HG02852 (cell line): ENCODE measurements at regions not wholly inside any gene's neighbourhood (a gene's known extent, or its start where the extent isn't known, plus 50 kb on each side); places are given as distances from the start of the nearest gene placed in this dataset.

Source experiments
- ATAC-seq: cut with Tn5 transposase; IDR thresholded peaks from one replicate; pipeline ENCODE4 v1.9.1; 2021; ENCODE audit warnings: mild to moderate bottlenecking, moderate library complexity; ENCODE audit not compliant: unreplicated experiment

DNA sequence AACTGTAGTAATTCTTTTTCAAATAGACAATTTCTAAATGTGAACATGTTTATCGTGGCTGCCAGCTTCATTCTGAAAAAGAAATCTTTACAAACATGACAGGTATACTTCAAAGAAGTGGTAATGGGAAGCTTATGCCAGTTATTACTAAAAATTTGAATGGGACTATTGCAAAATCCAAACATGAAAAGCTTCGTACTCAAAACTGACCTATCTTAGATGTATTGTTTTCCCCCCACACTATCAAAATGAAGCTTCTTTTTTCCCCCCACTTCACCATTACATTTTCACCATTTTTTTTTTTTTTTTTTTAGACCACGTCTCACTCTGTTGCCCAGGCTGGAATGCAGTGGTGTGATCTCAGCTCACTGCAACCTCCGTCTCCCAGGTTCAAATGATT lies 50.4 kb upstream of the SERTAD2 start:
- ATAC-seq: no peak

DNA sequence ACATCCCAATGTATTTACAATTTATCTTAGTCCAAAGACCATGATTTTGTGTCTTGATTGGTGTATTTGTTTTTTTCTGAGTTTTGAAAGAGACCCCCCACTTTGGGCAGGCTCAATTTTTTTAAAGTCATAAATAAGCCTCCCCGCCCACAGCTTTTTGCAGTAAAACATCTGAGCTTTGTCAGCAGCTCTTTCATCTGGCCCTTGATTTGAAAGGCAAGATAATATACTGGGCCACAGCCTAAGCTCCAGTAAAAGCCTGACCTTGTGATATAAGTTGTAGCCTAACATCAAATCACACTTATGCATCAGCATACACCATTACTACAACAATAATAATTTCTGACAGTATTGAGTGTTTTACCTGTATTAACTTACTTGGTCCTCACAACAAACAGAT lies 51.3 kb upstream of the SERTAD2 start:
- ATAC-seq: no peak

DNA sequence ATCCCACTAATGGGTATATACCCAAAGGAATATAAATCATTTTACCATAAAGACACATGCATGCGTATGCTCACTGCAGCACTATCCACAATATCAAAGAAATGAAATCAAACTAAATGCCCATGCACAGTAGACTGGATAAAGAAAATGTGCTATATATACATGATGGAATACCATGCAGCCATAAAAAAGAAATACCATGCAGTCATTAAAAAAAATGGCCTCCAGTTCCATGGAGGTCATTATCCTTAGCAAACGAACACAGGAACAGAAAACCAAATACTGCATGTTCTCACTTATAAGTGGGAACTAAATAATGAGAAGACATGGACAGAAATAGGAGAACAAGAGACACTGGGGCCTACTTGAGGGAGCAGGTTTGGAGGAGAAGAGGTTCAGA lies 53.6 kb upstream of the SERTAD2 start:
- ATAC-seq: no peak

DNA sequence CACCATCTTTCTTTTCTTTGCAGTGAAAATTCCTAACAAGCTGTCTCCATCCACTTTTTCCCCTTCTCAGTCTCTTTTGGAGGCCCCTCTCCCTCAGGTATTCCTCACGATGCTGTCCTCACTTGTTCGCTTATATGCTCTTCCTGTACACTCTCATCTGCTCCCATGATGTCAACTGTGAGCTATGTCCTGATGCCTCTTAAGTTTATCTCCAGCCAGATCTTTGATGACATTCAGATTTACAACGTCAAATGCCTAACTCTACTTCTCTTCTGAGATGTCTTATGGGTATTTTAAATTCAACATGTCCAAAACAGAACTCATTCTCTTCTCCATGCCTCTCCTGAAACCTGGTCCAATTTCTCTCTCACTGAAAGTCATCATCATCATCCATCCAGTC lies 55.1 kb upstream of the SERTAD2 start:
- ATAC-seq: no peak

DNA sequence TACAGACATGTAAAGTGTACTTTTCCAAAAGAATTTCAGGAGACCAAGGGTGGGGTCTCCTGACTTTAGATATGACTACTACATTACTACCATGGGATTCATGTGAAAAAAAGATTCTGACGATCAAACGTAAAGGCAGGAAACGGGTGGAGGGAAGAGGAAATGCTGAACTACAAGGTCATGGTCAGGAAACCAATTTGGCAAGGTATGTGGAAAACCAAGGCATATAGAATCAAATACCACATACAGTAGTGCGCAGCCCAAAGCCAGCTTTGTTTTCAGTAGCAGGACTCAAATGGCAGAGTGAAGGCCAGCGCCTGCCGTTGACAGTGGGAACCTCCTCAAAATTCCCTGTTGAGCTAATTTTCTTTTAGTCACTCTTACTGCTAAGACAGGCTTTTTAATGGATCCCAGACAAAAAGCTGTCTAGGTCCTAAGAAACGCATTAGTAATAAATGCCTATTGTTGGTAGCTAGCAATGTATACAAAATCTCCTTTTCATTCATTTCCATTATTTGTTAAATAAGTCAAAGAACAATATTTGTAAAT lies 57.6 kb upstream of the SERTAD2 start:
- ATAC-seq: no peak

DNA sequence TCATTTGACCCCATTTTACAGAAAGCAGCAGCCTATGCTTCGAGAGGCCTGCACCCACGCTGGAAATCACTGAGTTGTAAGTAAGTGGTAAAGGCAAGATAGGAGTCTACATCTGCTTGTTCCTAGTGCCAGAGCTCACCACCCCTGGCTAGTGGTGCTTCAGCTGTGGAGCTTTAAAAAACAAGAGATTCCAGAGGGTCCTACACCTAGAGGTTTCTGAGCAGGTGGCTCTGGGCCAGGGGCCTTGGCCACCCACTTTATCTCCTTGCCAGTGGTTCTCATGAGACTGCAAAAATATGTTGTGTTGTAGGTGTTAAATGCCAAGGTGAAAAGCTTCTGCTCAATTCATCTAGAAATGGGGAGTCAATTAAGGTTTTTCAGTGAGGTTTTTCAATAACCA lies 60.0 kb upstream of the SERTAD2 start:
- ATAC-seq: no peak

DNA sequence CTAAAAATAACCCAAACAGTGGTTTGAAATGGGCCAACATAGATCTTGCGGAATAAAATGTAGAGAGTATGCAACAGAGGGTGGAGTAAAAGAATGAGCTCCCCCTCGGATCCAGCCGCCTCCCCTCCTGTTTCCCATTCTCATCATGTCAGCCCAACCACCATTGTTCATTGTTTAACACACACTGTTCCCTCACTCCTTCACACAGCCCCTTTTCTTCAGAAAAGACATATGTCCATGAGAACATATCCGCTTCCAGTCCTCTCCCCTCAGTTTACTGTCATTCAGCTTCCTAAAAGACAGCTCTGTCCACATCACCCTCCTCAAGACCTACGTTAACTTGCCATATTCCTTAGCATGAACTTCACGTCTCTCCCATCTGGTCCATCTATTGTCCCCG lies 62.9 kb upstream of the SERTAD2 start:
- no peak for ATAC-seq

DNA sequence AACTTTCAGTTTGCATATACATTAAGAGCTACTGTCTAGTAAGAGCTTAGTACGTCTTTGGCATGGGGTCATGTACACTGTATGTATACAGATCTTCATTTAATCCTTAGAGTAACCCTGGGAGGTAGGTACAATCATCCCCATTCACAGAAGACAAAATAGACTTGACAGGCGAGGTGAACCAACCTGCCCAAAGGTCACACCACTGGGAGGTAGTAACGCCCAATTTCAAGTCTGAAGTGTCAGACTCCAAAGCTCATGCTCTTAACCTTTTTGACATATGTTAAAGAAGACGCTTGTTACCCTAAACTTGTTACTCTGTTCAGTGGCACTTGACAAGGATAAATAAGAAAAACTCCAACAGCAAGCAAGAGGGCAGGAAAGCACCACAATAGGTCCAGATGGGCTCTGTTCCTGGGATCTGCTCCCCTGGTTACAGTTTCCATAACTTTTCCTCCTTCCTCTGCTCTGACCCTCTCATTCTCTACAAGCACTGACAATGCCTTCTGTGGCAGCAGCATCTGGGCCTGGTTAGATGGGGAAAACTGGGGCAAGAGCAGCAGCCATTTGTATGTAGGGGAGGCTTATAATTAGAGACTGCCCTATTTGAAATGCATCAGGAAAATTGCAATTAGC lies 64.7 kb upstream of the SERTAD2 start:
- ATAC-seq: no peak

DNA sequence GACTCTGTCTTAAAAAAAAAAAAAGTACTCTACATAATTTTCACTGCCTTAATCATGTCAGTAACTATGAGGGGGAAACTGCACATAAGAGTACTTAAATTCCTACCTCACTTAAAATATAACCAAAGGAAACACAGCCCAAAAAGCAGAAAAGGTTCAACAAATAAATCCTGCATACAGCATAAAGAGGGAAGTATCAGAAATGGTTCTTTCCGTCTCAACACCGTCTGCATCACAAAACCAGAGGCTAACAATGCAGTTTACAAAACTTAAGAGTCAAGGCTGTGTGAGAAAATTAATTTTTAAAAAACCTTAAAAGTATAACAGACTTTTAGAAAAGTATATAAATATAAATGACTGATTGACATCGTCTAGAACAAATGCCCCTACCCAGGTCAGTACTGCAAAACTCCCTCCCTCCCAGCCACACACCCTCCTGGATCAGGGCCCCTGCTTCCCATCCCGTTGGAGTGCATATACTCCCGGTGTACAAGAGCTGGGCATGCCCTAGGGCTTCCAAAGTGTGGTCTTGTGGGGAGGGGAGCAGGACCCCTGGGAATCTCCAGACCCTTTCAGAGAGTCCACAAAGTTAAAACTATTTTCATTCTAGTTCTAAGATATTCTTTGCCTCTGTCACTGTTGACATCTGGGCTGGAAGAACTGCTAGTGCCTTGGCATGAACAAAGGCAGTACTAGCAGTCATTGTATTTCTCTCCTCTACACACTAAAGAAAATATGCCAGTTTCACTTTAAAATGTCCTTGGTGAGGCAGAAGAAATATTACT lies 67.0 kb upstream of the SERTAD2 start:
- ATAC-seq: no peak

DNA sequence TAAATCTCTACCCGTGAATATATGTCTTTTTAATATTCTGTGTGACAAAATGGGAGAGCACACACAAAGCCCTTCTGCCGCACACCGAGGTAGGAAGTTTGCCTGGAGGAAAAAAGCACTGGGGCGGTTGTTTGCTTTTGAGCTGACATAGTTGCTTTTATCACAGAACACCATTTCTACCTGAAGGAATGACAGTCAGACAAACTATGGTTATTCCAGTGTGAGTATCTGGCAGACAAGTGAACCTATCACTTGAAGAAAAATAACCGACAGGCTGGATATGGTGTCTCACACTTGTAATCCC lies 67.6 kb upstream of the SERTAD2 start:
- no peak for ATAC-seq

DNA sequence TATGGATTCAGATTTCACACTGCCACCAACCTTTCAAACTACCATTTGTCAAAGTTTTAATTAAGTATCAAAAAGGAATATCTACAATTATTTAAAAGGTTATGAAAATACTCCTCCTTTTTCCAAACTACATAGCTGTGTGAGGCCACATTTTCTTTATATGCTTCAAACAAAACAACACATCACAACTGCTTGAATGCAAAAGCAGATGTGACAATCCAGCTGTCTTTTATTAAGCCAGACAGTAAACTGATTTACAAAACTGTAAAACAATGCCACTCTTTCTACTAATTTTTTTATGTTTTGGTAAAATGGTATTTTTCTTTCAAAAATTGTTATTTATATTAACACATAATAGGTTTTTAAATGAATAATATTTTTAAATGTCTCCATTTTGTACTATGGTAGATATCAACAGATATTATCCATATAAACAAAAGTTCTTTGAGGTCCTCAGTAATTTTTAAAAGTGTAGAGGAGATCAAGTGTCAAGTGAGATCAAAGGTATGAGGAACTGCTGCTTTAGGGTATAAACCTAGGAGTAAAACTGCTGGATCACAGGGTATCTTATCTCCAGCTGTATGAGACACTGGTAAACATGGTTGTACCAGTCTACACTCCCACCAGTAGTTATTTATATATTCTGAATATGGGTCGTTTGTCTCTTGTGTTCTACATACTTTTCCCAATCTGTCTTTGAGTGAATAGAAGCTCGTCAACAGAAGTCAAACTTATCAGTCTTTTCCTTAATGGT lies 68.8 kb upstream of the SERTAD2 start:
- ATAC-seq: no peak

DNA sequence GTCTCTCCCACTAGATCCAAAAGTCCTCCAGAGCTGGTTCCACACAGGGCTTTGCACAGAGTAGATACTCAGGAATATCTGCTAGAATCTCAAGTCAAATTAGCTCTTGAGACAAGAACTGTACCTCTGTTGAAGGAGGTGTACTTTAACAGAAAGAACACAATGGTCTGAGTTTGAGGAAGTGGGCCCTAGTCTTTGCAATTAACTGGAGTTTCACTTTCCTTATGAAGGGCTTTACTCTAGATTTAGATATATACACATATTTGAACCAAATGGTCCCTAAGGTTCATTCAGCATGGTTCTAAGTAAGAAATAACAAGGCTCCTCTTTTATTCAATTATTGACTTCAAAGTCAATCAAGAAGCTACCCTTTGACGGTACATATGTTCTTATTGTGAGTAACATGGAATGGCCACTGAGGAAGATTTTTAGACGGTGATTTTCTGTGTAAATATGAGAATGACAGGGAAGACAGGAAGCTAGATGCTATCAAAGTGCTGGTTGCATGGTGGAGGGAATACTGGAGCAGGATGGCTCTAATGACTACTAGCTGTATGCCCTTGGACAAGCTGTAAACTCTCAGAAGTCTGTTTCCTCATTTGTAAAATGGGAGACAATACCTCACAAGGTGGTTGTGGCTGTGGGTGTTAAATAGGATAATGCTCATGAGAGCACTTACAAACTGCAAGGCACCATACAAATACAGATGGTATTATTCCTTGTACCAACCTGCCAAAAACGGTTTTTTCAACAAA lies 73.5 kb upstream of the SERTAD2 start:
- ATAC-seq: peak; percentile 87

DNA sequence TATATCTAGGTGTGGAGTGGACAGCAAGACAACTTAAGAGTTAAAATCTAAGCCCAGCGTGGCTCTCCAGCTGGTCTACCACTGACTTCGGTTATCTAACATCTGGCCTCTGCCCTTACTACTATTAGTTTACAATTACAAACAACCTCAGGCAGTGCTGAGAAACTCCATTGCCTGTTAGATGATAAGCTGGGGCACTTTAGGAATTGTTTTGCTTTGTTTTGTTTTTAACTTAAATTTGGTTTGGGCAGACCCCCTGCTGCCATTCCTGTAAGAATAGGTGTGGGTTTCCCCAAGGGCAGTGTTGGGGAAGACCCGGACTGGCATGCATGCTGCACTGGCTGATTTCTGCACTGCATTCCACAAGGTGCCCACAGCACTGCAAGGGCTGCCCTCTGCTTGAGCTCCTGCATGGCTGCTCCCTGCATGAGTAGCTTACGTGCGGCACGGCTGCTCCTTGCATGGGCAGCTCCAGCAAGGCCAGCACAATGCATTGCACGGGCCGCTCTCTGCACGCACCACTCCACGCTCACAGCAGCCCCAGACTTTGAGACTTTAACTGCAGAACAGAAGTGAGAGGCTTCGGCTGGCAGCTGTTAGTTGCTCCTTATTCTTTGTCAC lies 74.2 kb upstream of the SERTAD2 start:
- no peak for ATAC-seq

DNA sequence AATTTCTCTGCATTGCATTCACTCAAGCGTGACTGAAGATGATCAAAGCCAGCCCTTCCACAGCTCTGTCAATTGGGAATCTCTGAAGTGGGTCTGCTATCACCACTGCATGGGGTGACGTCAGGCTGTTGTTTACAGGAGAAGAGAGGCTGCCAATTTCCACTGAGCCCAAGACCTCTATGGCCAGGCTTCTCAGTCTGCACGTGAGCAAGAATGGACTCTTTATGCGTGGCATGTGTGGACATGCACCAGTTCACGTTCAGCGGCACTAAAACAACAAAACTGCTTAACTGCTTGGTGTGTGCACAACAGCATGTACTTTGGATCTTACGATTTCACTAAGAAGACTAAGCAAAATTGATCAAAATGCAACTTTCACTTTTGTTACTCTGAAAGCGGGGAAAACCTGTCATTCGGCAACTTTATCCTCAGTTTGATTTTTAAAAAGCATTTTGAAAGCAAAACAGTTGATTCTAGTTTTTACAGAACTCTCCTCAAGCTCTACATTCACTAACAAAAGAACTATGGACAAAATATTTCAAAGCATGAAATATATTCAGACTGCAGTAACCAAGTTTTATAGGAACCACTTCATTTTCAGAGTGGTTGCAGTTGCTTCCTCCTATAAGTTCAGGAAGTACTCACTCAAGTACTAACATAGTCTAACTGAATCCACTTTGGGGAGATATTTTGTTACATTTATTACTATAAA lies 77.0 kb upstream of the SERTAD2 start:
- no peak for ATAC-seq

DNA sequence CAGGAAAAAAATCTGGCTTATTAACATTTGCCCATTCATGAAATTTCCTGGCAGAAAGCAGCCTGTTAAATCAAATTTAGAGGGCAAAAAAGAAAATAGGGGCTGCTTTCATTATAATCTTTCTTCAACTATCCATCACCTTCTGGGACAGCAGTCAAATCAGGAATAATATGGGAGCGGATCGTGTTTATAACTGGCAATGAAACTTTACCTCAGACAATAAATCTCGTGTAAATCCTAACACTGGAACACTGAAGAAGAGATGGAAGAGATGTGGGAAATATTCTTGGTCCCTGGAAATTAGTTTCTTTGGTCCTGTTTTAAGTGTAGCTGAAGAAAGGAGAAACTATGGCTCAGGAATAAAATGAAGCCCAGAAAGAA lies 77.5 kb upstream of the SERTAD2 start:
- no peak for ATAC-seq

DNA sequence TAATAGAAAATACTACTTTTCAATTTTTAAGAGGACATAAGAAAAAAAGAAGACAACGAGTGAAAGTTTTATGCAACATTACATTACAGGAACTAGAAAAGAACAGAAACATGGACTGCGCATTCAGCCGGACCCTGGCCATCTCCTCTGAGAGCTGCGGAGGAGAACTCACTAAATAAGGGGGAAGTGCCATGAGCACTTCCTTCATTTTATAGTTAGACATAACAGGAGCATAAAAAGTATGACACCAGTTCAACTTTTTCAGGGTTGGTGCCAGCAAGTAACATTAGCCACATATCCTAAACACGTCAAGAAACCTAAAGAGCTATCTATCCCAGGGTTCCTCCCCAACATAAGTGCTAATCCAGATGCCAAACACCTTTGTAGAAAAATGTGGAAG lies 78.0 kb upstream of the SERTAD2 start:
- ATAC-seq: no peak

DNA sequence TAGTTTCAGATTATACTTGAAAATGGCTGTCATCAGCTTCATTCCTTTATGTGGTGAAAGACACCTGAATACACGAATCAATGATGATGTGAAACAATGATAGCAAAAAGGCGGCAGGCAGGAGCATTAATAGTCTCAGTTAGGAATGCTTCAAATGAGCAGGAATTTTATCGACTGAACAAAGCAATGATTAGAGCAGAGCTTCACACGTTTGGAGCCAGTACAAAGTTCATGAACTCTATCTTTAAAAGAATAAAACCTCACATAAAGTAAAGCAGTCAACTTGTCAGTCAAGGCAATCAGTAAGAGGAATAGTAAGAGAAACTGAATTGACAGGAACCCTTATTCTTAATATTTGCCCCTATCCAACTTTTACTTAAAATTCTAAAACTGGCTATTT lies 78.4 kb upstream of the SERTAD2 start:
- ATAC-seq: no peak

DNA sequence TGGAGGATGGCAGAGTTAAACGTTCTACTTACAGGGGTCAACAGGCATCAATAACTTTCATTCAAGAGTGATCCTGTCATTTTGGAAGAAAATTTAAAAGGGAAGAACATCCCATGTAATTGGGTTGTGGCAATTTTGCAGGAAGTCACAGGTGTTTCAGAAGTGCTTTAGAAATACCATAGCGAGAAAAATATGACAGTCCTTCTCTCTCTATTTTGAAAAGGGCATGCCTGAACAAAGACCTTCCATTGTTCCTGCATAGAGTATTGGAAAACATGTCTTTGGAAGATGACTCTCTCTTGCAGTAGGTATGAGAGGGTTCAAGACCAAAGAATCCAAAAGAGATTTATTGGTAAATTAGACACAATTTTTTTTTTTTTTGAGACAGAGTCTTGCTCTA lies 81.8 kb upstream of the SERTAD2 start:
- ATAC-seq: no peak

DNA sequence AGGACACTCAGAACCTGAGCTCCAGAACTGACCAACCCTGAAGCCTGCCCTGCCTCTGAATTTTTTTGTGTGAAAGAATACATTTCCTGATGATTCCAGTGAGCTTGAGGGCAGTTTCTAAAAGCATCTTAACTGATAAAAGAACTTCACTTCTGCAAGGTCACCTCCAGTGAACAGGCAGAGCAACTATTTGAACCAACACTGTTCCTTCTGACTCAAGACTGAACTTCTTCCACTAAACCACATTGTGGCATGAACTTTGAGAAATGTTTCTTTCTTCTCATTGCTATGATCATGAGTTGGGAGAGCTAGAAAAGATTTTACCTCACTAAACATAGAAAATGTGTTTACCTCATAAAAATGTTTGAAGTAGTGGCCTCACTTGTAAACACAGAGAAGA lies 83.8 kb upstream of the SERTAD2 start:
- peak; percentile 80 for ATAC-seq

DNA sequence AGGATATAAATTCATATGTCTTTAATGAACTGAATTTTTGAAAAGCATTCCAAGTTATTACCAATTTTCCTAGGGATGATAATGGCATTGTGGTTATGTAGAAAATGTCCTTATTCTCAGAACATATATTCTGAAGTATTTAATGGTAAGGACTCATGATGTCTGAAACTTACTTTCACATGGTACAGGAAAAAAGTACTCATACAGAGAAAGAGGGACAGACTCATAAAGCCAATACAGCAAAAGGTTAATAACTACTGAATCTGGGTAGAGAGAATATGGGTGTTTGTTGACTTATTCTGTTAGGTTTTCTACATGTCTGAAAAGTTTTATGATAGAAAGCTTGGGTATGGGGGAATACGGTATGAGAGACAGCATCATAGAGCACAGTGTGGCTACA lies 84.3 kb upstream of the SERTAD2 start:
- peak; percentile 58 for ATAC-seq
